GM21529 (cell line): ENCODE measurements at regions not wholly inside any gene's neighbourhood (a gene's known extent, or its start where the extent isn't known, plus 50 kb on each side); places are given as distances from the start of the nearest gene placed in this dataset.
A peak's percentile ranks its signal among the peaks of the same experiment; 100 is the strongest.

ENCODE experiments used
- ATAC-seq: cut with Tn5 transposase; IDR thresholded peaks from one replicate; pipeline ENCODE4 v1.9.1; 2021; ENCODE audit not compliant: unreplicated experiment

- ATAC-seq = no peak
These were observed 92.9 kb downstream of the TXNL1 start for GRCh38 chr18:56545464-56545863.

- ATAC-seq = no peak
These were observed 95.9 kb downstream of the TXNL1 start for GRCh38 chr18:56542476-56542875.

GRCh38 chr18:56541793-56542192 lies 96.6 kb downstream of the TXNL1 start:
- ATAC-seq = no peak

- ATAC-seq = no peak
These were observed 97.1 kb downstream of the TXNL1 start for GRCh38 chr18:56541340-56541739.

GRCh38 chr18:56538746-56539145 lies 99.6 kb downstream of the TXNL1 start:
- no peak for ATAC-seq

GRCh38 chr18:56532176-56532840 lies 106.1 kb downstream of the TXNL1 start:
- peak; percentile 98 for ATAC-seq

- no peak for ATAC-seq
These were observed 115.6 kb downstream of the TXNL1 start for GRCh38 chr18:56522816-56523215.

GRCh38 chr18:56521263-56521662 lies 117.1 kb downstream of the TXNL1 start:
- no peak for ATAC-seq

- ATAC-seq = no peak
These were observed 120.6 kb downstream of the TXNL1 start for GRCh38 chr18:56517761-56518160.

- ATAC-seq = no peak
These were observed 121.2 kb downstream of the TXNL1 start for GRCh38 chr18:56517196-56517595.

- ATAC-seq = no peak
These were observed 121.6 kb downstream of the TXNL1 start for GRCh38 chr18:56516789-56517188.

GRCh38 chr18:56515522-56515921 lies 122.9 kb downstream of the TXNL1 start:
- no peak for ATAC-seq

- peak; percentile 52 for ATAC-seq
These were observed 126.4 kb downstream of the TXNL1 start for GRCh38 chr18:56511996-56512395.

GRCh38 chr18:56510108-56510507 lies 128.3 kb downstream of the TXNL1 start:
- no peak for ATAC-seq

GRCh38 chr18:56509656-56510055 lies 128.7 kb downstream of the TXNL1 start:
- ATAC-seq = no peak

GRCh38 chr18:56508370-56509036 lies 129.9 kb downstream of the TXNL1 start:
- no peak for ATAC-seq

- no peak for ATAC-seq
These were observed 132.4 kb downstream of the TXNL1 start for GRCh38 chr18:56505971-56506370.

- no peak for ATAC-seq
These were observed 133.1 kb downstream of the TXNL1 start for GRCh38 chr18:56505293-56505692.

- no peak for ATAC-seq
These were observed 136.5 kb downstream of the TXNL1 start for GRCh38 chr18:56501896-56502295.

- no peak for ATAC-seq
These were observed 142.5 kb downstream of the TXNL1 start for GRCh38 chr18:56495884-56496283.

GRCh38 chr18:56493531-56493930 lies 144.9 kb downstream of the TXNL1 start:
- ATAC-seq = no peak

- ATAC-seq = no peak
These were observed 146.3 kb downstream of the TXNL1 start for GRCh38 chr18:56492136-56492535.

GRCh38 chr18:56490942-56491341 lies 147.4 kb downstream of the TXNL1 start:
- no peak for ATAC-seq
